GM12891 (cell line): ENCODE measurements at regions not wholly inside any gene's neighbourhood (a gene's known extent, or its start where the extent isn't known, plus 50 kb on each side); places are given as distances from the start of the nearest gene placed in this dataset.

Source experiments
- DNase-seq: peaks from one replicate; pipeline ENCODE4 v3.0.0; 2011; ENCODE audit warnings: low spot score; ENCODE audit not compliant: insufficient read length
- FAIRE-seq: peaks from 2 replicates; lab custom pipeline; 2011; peaks lifted over from hg19 to GRCh38; lab: Jason Lieb, UNC
- PAX5 ChIP-seq: IDR thresholded peaks from 2 replicates; pipeline ENCODE4 v1.6.1; 2011; ENCODE audit warnings: low read length, moderate library complexity, mild to moderate bottlenecking; ENCODE audit not compliant: insufficient read depth, severe bottlenecking
- POLR2A ChIP-seq: IDR thresholded peaks from 2 replicates; pipeline ENCODE4 v1.6.1; 2011; ENCODE audit warnings: low read depth, low read length, control low read depth
- POLR2AphosphoS5 ChIP-seq: IDR thresholded peaks from 2 replicates; pipeline ENCODE4 v1.6.1; 2011; ENCODE audit warnings: low read depth, low read length, control low read depth
- POU2F2 ChIP-seq: IDR thresholded peaks from 2 replicates; pipeline ENCODE4 v1.6.1; 2011; ENCODE audit warnings: low read depth, mild to moderate bottlenecking, control low read depth, low read length, moderate library complexity
- SPI1 ChIP-seq: IDR thresholded peaks from 2 replicates; pipeline ENCODE4 v1.6.1; 2011; ENCODE audit warnings: low read depth, low read length, control low read depth
- TAF1 ChIP-seq: IDR thresholded peaks from 2 replicates; pipeline ENCODE4 v1.6.1; 2011; ENCODE audit warnings: low read depth, low read length, control low read depth

- FAIRE-seq (no peak), DNase-seq (no peak)
- TF ChIP-seq POLR2AphosphoS5 (no peak), PAX5 (no peak), TAF1 (no peak), POU2F2 (no peak), SPI1 (no peak), POLR2A (no peak)
These were observed 412.7 kb downstream of the ACTL7B start for GRCh38 chr9:108443019-108443633.

DNA sequence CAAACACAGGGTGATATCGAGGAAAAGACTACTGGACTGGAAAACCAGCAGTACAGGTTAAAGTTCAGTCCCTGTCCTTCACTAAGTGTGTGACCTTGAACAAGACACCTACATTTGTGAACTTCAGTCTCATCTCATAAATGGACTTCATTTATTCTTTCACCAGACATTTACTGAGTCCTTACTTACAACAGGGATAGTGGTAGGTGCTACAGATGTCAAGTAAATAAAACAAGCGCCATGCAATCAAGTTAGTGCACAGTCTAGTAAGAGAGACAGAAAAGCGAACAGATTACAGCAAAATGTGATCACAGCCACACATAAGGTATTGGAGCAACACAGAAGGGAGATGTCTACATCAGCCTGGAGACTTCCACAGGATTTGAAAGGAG, 413.2 kb downstream of the ACTL7B start:
- DNase-seq (no peak), FAIRE-seq (no peak)
- TF ChIP-seq SPI1: no peak
- TF ChIP-seq PAX5: no peak
- TF ChIP-seq POLR2A: no peak
- no peak for TF ChIP-seq TAF1
- no peak for TF ChIP-seq POLR2AphosphoS5
- no peak for TF ChIP-seq POU2F2

DNA sequence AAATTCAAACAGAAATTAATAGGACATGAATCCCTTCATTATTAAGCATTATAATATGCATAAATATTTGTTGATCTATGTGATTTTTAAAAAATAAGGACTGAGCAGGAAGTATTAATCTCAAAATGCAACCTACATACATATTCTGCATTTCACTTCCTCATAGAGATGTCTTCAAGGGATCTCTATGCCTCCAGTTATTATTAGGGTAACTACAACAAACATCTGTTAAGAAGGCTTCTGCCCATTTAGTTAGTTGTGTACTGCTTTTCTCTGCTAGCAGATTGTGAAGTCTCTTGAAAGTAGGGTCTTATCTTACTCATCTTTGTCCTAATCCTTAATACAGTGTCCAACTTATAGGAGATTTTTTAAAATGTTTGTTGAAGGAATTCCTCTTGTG, 414.1 kb downstream of the ACTL7B start:
- TF ChIP-seq TAF1 (no peak), PAX5 (no peak), POU2F2 (no peak), POLR2AphosphoS5 (no peak), SPI1 (no peak), POLR2A (no peak)
- no peak for FAIRE-seq
- no peak for DNase-seq

DNA sequence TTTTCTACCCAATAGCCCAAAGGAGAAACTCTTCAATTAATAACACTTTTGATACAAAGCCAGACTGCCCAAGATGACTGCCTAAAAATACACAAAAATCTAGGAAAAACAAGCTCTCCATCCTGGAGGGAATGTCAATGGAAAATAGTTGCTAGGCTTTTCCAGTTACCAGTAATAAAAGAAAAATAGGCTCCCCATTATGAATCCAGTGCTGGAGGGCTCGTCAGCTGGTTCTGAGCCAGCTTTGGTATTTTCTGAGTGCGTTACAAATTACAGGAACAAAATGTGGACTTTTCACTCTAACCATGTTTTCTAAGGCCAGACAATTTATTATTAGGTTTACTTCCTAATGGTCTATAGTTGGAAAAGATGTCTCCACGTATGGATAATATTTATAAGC, 414.5 kb downstream of the ACTL7B start:
- DNase-seq: no peak
- no peak for TF ChIP-seq PAX5
- TF ChIP-seq TAF1: no peak
- TF ChIP-seq POLR2AphosphoS5: no peak
- TF ChIP-seq POU2F2: no peak
- no peak for TF ChIP-seq SPI1
- TF ChIP-seq POLR2A: no peak
- no peak for FAIRE-seq

- TF ChIP-seq SPI1 (no peak), POLR2A (no peak), POLR2AphosphoS5 (no peak), TAF1 (no peak), PAX5 (no peak), POU2F2 (no peak)
- FAIRE-seq (no peak), DNase-seq (no peak)
These were observed 415.8 kb downstream of the ACTL7B start for GRCh38 chr9:108439947-108440346.

DNA sequence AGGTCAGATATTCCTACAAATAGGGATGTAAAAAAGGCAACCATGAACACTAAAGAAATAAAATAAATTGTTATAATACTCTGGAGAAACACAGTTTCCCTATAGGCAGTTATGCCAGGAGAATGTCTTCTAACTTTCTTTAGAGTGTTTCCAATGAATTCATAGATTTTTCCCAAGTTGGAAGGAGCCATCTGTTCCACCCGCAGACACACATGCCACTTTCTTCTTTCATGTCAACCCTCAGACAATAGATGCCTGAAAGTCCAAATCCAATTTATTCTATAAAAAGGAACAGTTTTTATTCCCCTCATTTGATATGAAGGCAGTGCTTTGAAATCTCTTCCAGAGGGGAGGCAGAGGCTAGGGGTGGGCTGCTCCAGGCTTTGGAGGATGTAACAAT, 418.1 kb downstream of the ACTL7B start:
- TF ChIP-seq POLR2AphosphoS5 (no peak), POLR2A (no peak), SPI1 (no peak), POU2F2 (no peak), TAF1 (no peak), PAX5 (no peak)
- DNase-seq: no peak
- no peak for FAIRE-seq

- FAIRE-seq (no peak), DNase-seq (no peak)
- no peak for TF ChIP-seq TAF1
- no peak for TF ChIP-seq POLR2A
- no peak for TF ChIP-seq POLR2AphosphoS5
- TF ChIP-seq SPI1: no peak
- TF ChIP-seq PAX5: no peak
- no peak for TF ChIP-seq POU2F2
These were observed 419.3 kb downstream of the ACTL7B start for GRCh38 chr9:108436448-108436847.

DNA sequence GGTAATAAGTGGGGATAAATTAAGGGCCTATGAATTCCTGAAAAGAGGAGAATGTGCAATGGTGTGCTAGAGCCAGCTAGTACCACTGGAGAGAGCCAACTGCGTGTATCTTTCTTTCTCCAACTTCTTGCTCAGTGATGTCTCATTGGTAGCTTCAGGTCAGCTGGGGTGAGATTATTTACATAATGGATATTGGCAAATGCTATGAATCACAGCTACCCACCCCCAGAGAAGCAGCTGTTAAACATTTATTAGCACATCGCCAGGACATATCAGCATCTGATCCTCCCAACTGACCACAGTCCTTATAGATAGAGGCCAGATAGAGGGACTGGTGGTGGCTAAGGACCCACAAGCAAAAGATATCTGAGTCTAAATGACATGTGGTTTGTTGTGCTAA, 421.3 kb downstream of the ACTL7B start:
- no peak for DNase-seq
- TF ChIP-seq PAX5 (no peak), POLR2AphosphoS5 (no peak), SPI1 (no peak), TAF1 (no peak), POU2F2 (no peak), POLR2A (no peak)
- FAIRE-seq: no peak

GRCh38 chr9:108434036-108434435, 421.8 kb downstream of the ACTL7B start:
- DNase-seq: no peak
- no peak for TF ChIP-seq POLR2AphosphoS5
- no peak for TF ChIP-seq PAX5
- no peak for TF ChIP-seq TAF1
- no peak for TF ChIP-seq POU2F2
- TF ChIP-seq SPI1: no peak
- TF ChIP-seq POLR2A: no peak
- FAIRE-seq: no peak

GRCh38 chr9:108430655-108431054, 425.1 kb downstream of the ACTL7B start:
- DNase-seq: no peak
- TF ChIP-seq POU2F2 (no peak), POLR2A (no peak), SPI1 (no peak), PAX5 (no peak), POLR2AphosphoS5 (no peak), TAF1 (no peak)
- no peak for FAIRE-seq
